Kidney capillary endothelial cell (primary cell): ENCODE measurements at regions not wholly inside any gene's neighbourhood (a gene's known extent, or its start where the extent isn't known, plus 50 kb on each side); places are given as distances from the start of the nearest gene placed in this dataset.

Source experiments
- DNase-seq: peaks from one replicate; pipeline ENCODE4 v3.0.0-alpha.2; 2018; ENCODE audit warnings: low spot score

GRCh38 chr5:21171038-21171437 is 1183.0 kb upstream of the CDH18 start:
- DNase-seq: no peak

DNA sequence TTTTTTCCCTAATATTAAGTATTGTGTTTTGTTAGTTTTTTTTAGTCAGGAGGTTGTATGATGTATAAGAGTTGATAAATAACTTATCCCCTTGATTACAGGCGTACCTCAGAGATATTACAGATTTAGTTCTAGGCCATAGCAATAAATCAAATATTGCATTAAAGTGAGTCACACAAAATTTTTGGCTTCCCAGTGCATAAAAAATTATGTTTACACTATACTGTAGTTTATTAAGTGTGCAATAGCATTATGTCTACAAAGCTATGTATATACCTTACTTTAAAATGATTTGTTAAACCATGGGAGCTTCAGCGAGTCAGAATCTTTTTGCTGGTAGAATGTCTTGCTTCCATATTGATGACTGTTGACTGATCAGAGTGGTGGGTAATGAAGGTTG is 1180.6 kb upstream of the CDH18 start:
- DNase-seq: no peak

DNA sequence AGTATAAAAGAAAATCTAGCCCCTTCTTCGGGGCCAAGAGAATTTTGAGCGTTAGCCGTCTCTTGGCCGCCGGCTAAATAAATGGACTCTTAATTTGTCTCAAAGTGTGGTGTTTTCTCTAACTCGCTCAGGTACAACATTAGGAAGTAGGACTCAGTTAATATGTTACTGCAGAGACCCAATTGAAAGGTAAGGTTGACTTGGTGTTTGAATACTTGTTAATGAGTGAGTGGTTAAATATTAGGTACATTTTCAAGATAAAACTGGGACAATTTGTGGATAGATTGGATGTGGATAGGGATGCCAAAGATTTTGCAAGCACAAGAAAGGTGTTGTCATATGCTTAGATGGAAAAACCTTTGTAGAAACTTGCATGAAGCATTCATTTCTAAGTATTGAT is 1177.3 kb upstream of the CDH18 start:
- DNase-seq: no peak

DNA sequence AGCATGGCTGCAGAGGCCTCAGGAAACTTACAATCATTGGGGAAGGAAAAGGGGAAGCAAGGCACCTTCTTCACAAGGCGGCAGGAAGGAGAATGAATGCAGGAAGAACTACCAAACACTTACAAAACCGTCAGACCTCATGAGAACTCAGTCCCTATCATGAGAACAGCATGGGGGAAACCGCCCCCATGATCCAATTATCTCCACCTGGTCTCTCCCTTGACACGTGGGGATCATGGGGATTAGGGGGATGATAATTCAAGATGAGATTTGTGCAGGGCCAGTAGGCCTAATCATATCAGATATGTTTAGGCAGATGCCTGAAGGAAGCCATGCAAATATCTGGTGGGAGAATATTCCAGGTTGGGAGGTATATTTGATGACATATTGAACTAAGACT is 1176.4 kb upstream of the CDH18 start:
- DNase-seq: no peak

DNA sequence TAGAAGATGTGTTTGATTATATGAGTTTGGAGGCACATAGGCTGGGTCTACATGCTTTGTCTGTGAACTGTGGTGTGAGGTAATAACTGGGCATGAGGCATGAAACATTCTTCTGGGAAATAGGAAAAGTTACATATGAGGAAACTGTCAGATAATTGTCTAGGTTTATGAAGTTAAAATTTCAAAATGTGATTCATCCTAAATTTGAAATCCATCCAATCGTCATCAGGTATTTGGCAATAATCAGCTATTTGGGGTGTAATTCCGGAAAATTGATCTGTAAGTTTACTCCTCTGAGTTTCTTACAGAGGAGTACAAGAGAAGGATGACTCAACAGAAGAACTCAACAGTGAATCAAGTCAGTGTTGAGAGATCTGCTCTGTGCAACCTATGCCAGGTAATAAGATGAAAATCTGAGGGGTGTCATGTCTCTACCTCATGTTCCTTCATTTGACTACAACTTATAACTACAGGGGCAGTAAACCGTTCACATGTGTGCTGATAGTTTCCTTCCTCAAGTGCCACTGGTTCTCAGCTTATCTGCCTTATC is 1171.6 kb upstream of the CDH18 start:
- DNase-seq: no peak

DNA sequence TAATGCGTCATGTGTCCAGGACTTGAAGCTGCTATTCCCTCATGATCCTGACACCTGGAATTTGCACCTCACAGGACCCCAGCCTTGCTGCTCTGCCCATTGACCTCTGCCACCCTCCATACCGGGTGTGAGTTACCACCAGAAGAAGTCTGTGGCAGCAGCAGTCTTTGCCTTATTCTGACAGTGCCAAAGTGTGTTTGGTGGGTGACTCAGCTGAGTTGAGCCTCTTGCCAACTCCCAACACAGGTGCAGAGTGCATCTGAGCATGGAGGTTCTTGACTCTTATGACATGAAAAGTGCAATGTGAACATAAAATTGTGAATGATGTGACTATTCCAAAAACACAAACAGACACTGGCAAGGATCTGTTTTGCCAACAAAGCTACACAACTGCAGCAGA is 1166.5 kb upstream of the CDH18 start:
- DNase-seq: no peak

DNA sequence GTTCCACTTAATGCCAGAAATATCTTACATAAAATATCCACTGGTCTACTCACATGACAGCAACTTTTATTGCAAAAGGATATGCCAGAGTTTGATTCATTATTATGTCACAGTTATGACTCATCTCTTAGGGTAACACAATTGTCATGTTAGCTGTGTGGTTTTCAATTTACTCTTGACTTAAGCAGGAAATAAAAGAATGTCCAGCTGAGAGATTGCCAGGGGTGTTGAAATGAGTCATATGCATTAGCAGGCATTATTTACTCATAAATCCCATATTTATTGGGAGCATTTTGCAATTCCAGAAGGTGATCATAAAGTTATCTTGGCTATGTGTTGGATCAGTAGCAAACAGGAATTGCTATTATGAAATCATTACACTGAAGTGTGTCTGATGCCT is 1164.6 kb upstream of the CDH18 start:
- DNase-seq: peak; percentile 100

GRCh38 chr5:21145376-21145775 is 1157.4 kb upstream of the CDH18 start:
- DNase-seq: no peak

- no peak for DNase-seq
These were observed 1155.7 kb upstream of the CDH18 start for GRCh38 chr5:21143686-21144085.

GRCh38 chr5:21142791-21143190 is 1154.8 kb upstream of the CDH18 start:
- no peak for DNase-seq

GRCh38 chr5:21140987-21141386 is 1153.0 kb upstream of the CDH18 start:
- no peak for DNase-seq

- DNase-seq: no peak
These were observed 1138.2 kb upstream of the CDH18 start for GRCh38 chr5:21126236-21126635.

GRCh38 chr5:21125238-21125983 is 1137.4 kb upstream of the CDH18 start:
- DNase-seq: no peak

GRCh38 chr5:21121213-21121612 is 1133.2 kb upstream of the CDH18 start:
- no peak for DNase-seq

GRCh38 chr5:21097661-21098060 is 1109.7 kb upstream of the CDH18 start:
- no peak for DNase-seq

GRCh38 chr5:21094619-21095018 is 1106.6 kb upstream of the CDH18 start:
- DNase-seq: no peak

DNA sequence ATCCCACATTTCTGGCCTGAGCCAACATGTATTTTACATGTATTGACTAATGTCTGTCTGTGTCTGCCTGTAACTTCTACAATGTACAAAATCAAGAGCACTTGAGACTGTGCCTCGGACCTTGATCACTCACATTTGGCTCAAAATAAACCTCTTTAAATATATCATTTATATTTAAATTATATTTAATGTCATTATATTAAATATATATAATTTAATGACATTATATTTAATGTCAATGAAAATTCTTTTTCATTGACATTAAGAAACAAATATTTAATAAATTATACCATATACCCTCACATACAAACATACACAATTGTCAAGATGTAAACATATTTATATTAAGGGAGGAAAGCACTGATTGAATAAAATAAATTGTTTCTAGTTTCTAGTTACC is 1099.8 kb upstream of the CDH18 start:
- DNase-seq: no peak

DNA sequence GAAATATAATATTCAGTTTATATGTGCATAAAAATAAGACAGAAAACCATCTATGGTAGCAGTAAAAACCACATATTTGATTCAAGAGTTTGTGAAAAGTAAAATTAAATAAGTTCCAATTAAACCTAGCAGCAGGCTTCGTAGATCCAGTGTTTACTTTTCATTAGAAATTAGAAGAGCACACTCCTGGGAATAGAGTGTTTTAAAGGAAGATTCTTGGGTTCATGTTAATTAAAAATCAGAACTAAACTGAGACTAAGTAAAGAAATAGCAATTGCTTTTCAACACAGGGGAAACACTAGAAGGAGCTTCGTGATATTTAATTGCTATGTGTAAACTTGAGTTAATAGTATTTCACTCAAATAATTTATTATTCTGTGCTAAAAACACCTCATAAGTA is 1097.8 kb upstream of the CDH18 start:
- no peak for DNase-seq

DNA sequence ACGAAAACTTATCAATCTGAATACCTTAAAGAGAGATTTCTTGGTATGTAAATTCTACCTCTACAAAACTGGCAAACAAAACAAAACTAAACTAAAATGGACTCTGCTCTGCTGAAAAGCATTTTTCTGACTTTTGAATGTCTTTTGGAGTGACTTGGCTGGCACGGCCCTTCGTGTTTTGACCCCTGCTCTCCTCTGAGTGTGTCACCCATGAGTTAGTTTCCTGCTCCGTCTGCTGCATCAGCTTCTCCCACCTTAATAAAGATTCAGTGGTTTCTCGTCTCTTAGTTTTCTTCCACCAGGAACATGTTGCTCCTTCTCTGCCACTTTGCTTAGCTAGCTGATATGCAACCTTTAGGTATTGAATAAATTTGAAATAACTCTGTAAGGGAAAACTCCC is 1084.0 kb upstream of the CDH18 start:
- peak; percentile 68 for DNase-seq

DNA sequence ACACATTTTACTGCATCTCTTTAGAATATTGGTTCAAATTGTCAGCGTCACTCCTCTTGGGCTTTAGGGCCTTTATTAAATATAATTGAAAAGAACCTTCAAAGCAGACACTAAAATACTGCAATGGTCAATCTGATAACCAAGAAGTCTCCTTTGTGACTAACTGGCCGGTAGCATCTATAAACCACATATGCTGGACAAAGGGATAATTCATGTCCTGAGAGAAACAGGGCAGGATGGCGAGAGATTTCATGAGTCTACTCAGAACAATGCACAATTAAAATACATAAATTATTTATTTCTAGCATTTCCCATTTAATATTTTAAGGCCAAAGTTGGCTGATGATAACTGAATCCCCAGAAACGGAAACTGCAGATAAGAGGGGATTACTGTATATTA is 1083.4 kb upstream of the CDH18 start:
- peak; percentile 9 for DNase-seq

GRCh38 chr5:21070858-21071257 is 1082.9 kb upstream of the CDH18 start:
- DNase-seq: no peak

DNA sequence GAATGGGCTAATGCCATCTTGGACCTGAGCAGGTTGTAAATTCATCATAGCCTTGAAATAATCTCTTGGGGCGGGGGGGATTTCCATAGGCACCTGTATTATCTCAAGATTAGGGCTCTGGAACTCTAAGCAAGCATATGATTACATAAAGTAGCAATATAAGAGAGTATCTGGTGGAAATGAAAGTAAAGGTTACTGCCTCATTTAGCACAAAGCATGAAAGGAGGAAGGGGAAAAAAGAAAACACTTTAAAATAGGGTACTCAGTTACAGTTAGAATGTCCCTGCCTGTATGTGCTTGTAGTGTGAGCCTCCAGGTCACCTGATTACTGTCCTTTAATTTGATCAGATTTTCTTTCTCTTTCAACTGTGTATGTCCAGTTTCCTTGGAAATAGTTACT is 1079.7 kb upstream of the CDH18 start:
- DNase-seq: no peak

DNA sequence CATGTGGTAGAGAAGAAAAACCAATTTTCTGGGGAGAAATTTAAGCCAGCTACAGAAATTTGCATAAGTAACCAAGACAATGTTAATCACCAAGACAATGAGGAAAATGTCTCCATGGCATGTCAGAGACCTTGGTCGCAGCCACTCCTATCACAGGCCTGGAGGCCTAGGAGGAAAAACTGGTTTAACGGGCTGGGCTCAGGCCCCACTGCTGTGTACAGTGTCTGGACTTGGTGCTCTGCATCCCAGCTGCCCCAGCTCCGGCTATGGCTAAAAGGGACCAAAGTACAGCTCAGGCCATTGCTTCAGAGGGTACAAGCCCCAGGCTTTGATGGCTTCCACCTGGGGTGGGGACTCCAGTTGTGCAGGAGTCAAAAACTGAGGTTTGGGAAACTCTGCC is 1075.1 kb upstream of the CDH18 start:
- DNase-seq: no peak

- DNase-seq: no peak
These were observed 1070.3 kb upstream of the CDH18 start for GRCh38 chr5:21058289-21058688.
